HEK293T (cell line): ENCODE measurements at regions not wholly inside any gene's neighbourhood (a gene's known extent, or its start where the extent isn't known, plus 50 kb on each side); places are given as distances from the start of the nearest gene placed in this dataset.

ENCODE experiments used
- ARNT ChIP-seq: fragments of 450-650 bp; IDR thresholded peaks from 2 replicates; pipeline ENCODE4 v1.6.1; 2017; ENCODE audit warnings: mild to moderate bottlenecking
- CTBP1 ChIP-seq: fragments of 450-650 bp; IDR thresholded peaks from 2 replicates; pipeline ENCODE4 v1.6.1; 2016; ENCODE audit warnings: borderline replicate concordance
- ELF4 ChIP-seq: fragments of 450-650 bp; IDR thresholded peaks from 2 replicates; pipeline ENCODE4 v1.6.1; 2017; ENCODE audit warnings: antibody characterized with exemption
- FOXA1 ChIP-seq: fragments of 450-650 bp; IDR thresholded peaks from 2 replicates; pipeline ENCODE4 v1.6.1; 2016; ENCODE audit warnings: mild to moderate bottlenecking
- FOXK2 ChIP-seq: fragments of 450-650 bp; IDR thresholded peaks from 2 replicates; pipeline ENCODE4 v1.6.1; 2016; ENCODE audit warnings: mild to moderate bottlenecking
- FOXM1 ChIP-seq: fragments of 450-650 bp; IDR thresholded peaks from 2 replicates; pipeline ENCODE4 v1.6.1; 2017; ENCODE audit warnings: mild to moderate bottlenecking, borderline replicate concordance
- HDGF ChIP-seq: fragments of 450-650 bp; IDR thresholded peaks from 2 replicates; pipeline ENCODE4 v1.6.1; 2017; ENCODE audit warnings: antibody characterized with exemption, borderline replicate concordance
- LEF1 ChIP-seq: fragments of 450-650 bp; IDR thresholded peaks from 2 replicates; pipeline ENCODE4 v1.6.1; 2017; ENCODE audit warnings: mild to moderate bottlenecking, borderline replicate concordance
- SP1 ChIP-seq: fragments of 450-650 bp; IDR thresholded peaks from 2 replicates; pipeline ENCODE4 v1.6.1; 2017
- SUZ12 ChIP-seq: fragments of 450-650 bp; IDR thresholded peaks from 2 replicates; pipeline ENCODE4 v1.6.1; 2016; ENCODE audit warnings: mild to moderate bottlenecking
- TARDBP ChIP-seq: fragments of 450-650 bp; IDR thresholded peaks from 2 replicates; pipeline ENCODE4 v1.6.1; 2016
- ZNF384 ChIP-seq: fragments of 450-650 bp; IDR thresholded peaks from 2 replicates; pipeline ENCODE4 v1.6.1; 2016
- TF ChIP-seq, protein P1 (sequence below): fragments of 450-650 bp; IDR thresholded peaks from 2 replicates; pipeline ENCODE4 v1.6.1; 2016

DNA sequence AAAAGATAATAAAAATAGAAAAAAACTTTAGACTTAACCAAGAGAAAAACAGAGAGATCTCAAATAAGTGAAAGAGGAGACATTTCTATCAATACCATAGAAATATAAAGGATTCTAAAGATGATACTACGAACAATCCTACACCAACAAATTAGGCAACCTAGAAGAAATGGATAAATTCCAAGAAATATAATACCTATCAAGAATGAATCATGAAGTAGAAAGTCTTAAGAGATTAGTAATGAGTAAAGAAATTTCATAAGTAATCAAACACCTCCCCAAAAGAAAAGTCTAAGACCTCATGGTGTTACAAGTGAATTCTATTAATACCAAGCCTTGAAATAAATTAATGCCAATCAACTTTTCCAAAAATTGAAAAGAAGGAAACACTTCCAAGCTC, 1584.5 kb upstream of the MIR17HG start:
- TF ChIP-seq TARDBP (no peak), FOXA1 (no peak), SUZ12 (no peak), LEF1 (no peak), ELF4 (no peak), FOXM1 (no peak), ZNF384 (no peak), SP1 (no peak), FOXK2 (no peak), HDGF (no peak), ARNT (no peak), CTBP1 (no peak)
- TF ChIP-seq, protein P1, sequence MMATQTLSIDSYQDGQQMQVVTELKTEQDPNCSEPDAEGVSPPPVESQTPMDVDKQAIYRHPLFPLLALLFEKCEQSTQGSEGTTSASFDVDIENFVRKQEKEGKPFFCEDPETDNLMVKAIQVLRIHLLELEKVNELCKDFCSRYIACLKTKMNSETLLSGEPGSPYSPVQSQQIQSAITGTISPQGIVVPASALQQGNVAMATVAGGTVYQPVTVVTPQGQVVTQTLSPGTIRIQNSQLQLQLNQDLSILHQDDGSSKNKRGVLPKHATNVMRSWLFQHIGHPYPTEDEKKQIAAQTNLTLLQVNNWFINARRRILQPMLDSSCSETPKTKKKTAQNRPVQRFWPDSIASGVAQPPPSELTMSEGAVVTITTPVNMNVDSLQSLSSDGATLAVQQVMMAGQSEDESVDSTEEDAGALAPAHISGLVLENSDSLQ: no peak
